LNCaP clone FGC (cell line): ENCODE measurements at regions not wholly inside any gene's neighbourhood (a gene's known extent, or its start where the extent isn't known, plus 50 kb on each side); places are given as distances from the start of the nearest gene placed in this dataset.

ENCODE experiments used
- DNase-seq: peaks from one replicate; pipeline ENCODE4 v3.0.0-alpha.2; 2011; ENCODE audit warnings: low read depth
- H3K4me3 ChIP-seq: 2 replicates; pipeline ENCODE4 v1.5.1; 2011; ENCODE audit warnings: mild to moderate bottlenecking, low read depth, low read length, control low read depth
- TF ChIP-seq, protein P1 (sequence below): IDR thresholded peaks from 2 replicates; pipeline ENCODE4 v1.5.1; 2012; ENCODE audit warnings: mild to moderate bottlenecking; ENCODE audit not compliant: control insufficient read depth, insufficient read depth; ENCODE audit errors: extremely low read depth

DNA sequence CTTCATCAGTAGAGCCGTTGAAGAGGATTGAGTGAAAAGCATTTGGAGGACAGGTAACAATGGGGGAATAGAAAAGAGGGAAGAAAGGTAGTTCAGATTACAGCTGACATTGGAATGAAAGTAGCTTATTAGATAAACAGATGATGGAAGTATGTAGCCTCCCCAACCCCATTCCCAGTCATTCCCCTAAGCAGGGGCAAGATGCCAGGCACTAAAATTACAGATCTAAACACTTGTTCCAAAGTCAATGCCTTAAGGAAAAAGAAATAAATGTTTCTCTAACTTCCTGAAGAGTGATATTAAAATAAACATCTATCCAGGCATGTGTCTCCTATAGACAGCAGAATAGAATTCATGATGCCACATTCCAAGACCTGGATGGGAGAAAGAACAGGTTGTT, 350.8 kb downstream of the PDGFC start:
- no peak overlapping the region for H3K4me3 ChIP-seq
- TF ChIP-seq, protein P1, sequence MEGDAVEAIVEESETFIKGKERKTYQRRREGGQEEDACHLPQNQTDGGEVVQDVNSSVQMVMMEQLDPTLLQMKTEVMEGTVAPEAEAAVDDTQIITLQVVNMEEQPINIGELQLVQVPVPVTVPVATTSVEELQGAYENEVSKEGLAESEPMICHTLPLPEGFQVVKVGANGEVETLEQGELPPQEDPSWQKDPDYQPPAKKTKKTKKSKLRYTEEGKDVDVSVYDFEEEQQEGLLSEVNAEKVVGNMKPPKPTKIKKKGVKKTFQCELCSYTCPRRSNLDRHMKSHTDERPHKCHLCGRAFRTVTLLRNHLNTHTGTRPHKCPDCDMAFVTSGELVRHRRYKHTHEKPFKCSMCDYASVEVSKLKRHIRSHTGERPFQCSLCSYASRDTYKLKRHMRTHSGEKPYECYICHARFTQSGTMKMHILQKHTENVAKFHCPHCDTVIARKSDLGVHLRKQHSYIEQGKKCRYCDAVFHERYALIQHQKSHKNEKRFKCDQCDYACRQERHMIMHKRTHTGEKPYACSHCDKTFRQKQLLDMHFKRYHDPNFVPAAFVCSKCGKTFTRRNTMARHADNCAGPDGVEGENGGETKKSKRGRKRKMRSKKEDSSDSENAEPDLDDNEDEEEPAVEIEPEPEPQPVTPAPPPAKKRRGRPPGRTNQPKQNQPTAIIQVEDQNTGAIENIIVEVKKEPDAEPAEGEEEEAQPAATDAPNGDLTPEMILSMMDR, result no peak
- no peak for DNase-seq

DNA sequence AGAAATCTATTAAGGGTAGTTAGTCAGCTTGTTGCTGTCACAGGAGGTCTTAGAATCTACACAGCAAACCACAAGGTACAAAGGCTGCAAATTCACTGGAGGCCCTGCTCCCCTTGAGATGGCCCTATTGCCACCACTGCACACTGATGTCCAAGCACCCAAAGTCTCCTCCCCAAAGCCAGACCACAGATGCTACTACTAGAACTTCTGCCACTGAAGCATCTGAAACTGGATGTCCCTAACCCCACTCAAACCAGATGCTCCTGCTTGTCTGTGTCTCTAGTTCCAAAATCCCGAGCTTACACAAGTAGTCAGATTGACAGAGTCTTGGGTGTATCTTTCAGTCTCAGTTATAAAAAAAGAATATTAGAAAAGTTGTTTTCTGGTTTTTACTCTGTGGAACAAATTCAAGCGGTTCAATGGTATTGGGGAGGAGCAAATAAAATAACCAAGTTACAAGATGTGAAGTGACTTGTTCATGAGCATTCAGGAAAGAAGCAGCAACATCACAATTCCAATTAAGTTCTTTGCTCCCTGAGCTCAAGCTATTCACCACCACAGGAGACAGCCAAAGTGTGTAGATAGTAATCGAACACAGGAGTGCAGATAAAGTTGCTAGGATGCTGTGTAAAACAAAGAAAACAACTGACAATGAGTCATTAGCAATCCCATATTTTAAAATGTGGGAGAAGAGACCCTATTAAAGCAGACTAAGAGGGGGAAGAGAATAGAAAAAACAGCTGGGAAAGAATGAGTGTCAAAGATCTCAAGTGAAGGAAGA, 352.3 kb downstream of the PDGFC start:
- H3K4me3 ChIP-seq, result no peak overlapping the region
- TF ChIP-seq, protein P1, result no peak
- DNase-seq, result no peak

DNA sequence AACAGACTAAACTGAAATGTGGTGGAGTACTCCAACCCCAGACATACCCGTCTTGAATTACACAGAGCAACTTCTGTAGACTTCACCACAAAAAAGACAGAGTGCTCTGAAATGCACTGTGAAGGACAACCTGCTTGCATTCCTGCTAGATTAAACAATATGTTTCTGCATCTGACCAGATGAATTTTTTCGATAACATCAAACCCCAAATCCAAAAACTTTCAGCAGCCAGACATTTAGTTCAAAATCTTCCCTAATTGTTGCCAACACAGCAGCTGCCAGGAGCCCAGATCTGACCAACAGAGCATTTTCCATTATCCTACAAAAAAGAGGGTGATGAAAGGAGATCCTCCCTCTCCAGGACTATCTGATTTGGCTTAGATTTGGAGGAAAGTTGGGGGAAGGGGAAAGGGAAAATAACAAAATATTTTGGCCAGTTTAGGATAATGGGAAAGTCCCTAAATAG, 356.5 kb downstream of the PDGFC start:
- TF ChIP-seq, protein P1, result no peak
- no peak for DNase-seq
- no peak overlapping the region for H3K4me3 ChIP-seq

DNA sequence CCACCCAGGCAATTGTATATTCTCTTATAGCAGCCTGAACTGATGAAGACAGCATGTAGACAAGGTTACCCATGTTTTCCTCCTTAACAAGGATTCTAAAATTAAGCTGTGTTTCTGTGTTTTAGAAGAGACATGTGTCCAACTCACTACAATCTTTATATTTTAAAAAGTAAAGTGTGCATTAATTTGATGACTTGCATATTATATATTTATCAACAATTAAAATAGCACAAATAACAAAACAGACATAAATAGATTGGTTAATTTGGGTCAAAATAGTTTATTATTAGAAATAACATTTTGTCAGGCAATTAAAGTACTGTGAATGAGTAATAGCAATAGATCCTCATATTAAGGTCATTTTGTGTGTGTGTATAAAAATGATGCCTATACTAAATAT, 357.1 kb downstream of the PDGFC start:
- TF ChIP-seq, protein P1, result no peak
- no peak overlapping the region for H3K4me3 ChIP-seq
- DNase-seq, result no peak

DNA sequence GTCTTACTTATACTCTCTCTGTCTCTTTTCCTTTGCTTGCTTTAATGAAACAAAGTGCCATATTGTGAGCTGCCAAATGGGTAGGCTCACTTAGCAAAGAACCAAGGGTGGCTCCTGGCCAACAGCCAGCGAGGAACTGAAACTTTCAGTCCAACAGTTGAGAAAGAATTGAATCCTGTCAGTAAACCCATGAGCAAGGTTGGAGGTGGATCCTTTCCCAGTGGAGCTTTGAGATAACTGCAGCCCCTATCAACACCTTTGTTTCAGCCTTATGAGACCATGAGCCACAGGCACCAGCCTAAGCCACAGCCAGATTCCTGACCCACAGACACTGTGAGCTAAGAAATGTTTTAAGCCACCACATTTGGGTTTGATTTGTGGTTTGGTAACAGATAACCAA, 362.2 kb downstream of the PDGFC start:
- TF ChIP-seq, protein P1, result no peak
- no peak overlapping the region for H3K4me3 ChIP-seq
- DNase-seq, result no peak

DNA sequence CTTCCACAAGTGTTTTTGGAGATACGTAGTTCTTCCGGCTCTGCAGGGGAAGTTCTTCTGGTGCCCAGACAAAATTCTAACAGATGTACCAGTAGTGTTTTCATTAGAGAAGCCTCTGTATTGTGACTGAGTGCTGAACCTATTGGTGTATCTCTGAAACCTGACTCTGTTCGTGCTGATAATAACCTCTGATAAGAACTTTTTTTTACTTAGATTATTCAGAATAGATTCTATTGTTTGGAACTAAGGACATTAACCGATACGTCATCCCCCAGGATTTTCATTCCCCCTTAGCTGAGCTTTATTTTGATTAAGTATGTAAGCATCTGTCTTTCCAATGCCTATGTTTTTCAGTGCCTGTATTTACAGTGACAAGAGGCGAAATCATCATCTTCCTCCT, 362.9 kb downstream of the PDGFC start:
- no peak overlapping the region for H3K4me3 ChIP-seq
- no peak for DNase-seq
- TF ChIP-seq, protein P1, result no peak

DNA sequence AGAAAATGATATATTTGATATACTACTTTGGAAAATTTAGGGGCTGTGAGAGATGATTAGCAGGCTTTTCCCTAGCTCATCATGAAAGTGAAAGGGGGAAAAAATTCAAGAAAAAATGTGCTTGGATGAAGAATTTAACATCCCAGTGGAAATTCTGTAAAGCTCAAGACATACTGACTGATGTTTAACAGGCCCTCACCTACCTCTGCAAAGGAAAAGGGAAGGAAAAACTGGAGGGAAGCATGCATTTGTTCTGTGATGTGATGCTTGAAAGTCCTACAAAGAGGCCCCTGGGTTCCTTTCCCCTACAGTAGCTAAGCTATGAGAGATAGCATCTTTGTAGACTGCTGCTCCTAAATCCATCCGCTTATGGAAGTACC, 364.1 kb downstream of the PDGFC start:
- DNase-seq, result no peak
- TF ChIP-seq, protein P1, result no peak
- H3K4me3 ChIP-seq, result no peak overlapping the region
